Activated T-cell treated with anti-CD3 and anti-CD28 coated beads, Interleukin-2, amount 50 U/mL, for 72 hours (primary cell): ENCODE measurements at regions not wholly inside any gene's neighbourhood (a gene's known extent, or its start where the extent isn't known, plus 50 kb on each side); places are given as distances from the start of the nearest gene placed in this dataset.

Experiments
- ATAC-seq, 2 donors: fragments of 150-1000 bp; cut with Tn5 transposase; replicated peaks in 1 of 2; 2 replicates each; pipeline ENCODE4 v1.10.0; 2021; ENCODE audit warnings: moderate library complexity in 2 of 2, mild to moderate bottlenecking in 1 of 2
- DNase-seq, 2 donors: peaks; one replicate each; pipeline ENCODE4 v3.0.0; 2021 to 2022; ENCODE audit warnings: mixed read lengths in 1 of 2
- H3K27ac Mint-ChIP-seq: one replicate; pipeline ENCODE4 v1.8.0; 2022; ENCODE audit warnings: mild to moderate bottlenecking, moderate library complexity, mixed read lengths
- H3K27me3 Mint-ChIP-seq: one replicate; pipeline ENCODE4 v1.8.0; 2022; ENCODE audit warnings: low read depth, mixed read lengths
- H3K36me3 Mint-ChIP-seq, 2 donors: one replicate each; pipeline ENCODE4 v1.8.0; 2022; ENCODE audit warnings: mixed read lengths in 2 of 2, mild to moderate bottlenecking in 1 of 2; ENCODE audit not compliant: insufficient read depth in 2 of 2
- H3K4me1 Mint-ChIP-seq: one replicate; pipeline ENCODE4 v1.8.0; 2022; ENCODE audit warnings: low read depth, mixed read lengths
- H3K4me3 Mint-ChIP-seq, 2 donors: one replicate each; pipeline ENCODE4 v1.8.0; 2022; ENCODE audit warnings: mild to moderate bottlenecking in 2 of 2, mixed read lengths in 2 of 2, moderate library complexity in 2 of 2
- H3K9me3 Mint-ChIP-seq, 2 donors: one replicate each; pipeline ENCODE4 v1.8.0; 2022; ENCODE audit warnings: mixed read lengths in 2 of 2

DNA sequence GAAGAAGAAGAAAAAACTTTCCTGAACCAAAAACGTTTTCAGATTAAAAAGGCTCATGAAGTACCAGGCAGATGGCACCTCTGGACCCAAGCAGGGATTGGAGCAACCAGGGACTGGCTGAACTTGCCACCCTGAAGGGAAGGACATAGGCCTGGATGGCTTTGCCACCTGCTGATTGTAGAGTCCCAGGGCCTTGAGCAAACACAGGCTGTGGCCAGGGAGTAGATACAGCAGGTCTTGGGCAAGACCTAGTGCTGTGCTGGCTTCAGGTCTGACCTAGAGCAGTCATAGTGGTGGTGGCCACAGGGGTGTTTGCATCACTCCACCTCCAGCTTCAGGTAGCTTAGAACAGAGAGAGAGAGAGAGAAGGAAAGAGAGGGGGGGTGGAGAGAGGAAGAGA is 176.7 kb upstream of the FOXN2 start:
- ATAC-seq: no peak
- no peaks in the 10 kb centered on the region for H3K36me3 Mint-ChIP-seq
- H3K27ac Mint-ChIP-seq: no peak overlapping the region
- no peak overlapping the region for H3K4me3 Mint-ChIP-seq
- no peaks in the 10 kb centered on the region for H3K27me3 Mint-ChIP-seq
- no peaks in the 10 kb centered on the region for H3K4me1 Mint-ChIP-seq
- DNase-seq: no peak
- peaks cover 0 to 4% of the 10 kb centered on the region in 2 donors for H3K9me3 Mint-ChIP-seq

DNA sequence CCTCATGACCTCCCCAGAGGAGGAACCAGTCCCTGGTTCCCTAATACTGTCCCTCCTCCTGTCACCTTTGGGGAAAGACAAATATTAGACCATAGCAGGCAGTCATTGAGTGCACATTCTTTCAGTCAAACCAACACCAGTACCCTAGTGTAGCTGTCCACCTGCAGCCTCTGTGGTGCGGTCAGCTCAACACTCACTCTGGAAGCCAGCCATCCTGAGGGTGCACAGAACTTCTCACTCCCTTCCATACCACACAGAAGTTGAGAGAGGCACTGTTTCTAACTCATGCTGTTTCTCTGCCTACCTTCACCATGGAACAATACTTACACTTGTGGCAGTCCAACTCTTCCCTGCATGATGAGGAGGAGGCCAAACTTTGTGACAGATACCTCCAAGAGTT is 175.6 kb upstream of the FOXN2 start:
- H3K4me3 Mint-ChIP-seq: no peak overlapping the region

DNA sequence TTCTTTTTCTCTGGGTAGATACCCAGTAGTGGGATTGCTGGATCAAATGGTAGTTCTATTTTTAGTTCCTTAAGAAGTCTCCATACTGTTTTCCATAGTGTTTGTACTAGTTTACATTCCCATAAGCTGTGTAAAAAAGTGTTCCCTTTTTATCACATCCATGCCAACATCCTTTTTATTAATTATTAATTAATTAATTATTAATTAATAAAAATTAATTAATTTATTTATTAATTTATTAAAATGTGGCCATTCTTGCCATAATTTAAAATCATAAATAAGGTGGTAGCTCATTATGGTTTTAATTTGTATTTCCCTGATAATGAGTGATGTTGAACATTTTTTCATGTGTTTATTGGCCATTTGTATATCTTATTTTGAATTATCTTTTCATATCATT is 173.9 kb upstream of the FOXN2 start:
- Mint-ChIP-seq H3K9me3 (peaks cover 0 to 4% of the 10 kb centered on the region in 2 donors), H3K4me3 (no peak overlapping the region), H3K27me3 (no peaks in the 10 kb centered on the region), H3K36me3 (no peaks in the 10 kb centered on the region), H3K4me1 (peaks cover 14% of the 10 kb centered on the region), H3K27ac (no peak overlapping the region)
- DNase-seq (no peak), ATAC-seq (no peak)

More for the DNA sequence above, 175.6 kb upstream of the FOXN2 start:
- H3K4me1 Mint-ChIP-seq: no peaks in the 10 kb centered on the region
- H3K36me3 Mint-ChIP-seq: no peaks in the 10 kb centered on the region
- DNase-seq (no peak), ATAC-seq (no peak)
- peaks cover 0 to 4% of the 10 kb centered on the region in 2 donors for H3K9me3 Mint-ChIP-seq
- H3K27ac Mint-ChIP-seq: no peak overlapping the region
- no peaks in the 10 kb centered on the region for H3K27me3 Mint-ChIP-seq

DNA sequence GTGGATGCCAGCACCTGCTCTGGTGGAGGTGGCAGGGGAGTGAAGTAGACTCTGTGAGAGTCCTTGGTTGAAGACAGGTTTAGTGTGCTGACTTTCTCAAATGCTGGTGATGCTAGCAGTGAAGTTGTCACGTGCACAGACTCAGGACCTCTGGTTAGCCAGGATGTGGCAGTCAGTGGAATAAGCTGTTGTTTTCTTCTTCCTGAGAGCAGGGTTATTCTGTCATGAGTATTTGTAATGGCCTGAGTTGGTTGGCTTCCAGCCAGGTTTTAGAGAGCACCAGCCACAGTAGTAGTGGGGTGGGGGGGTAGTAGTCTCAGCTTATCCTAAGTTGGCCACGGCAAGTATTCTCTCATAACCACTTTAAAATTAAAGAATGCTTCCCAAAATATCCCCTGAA is 169.7 kb upstream of the FOXN2 start:
- Mint-ChIP-seq H3K27me3 (no peaks in the 10 kb centered on the region), H3K9me3 (peaks cover 0 to 4% of the 10 kb centered on the region in 2 donors), H3K27ac (no peak overlapping the region), H3K4me3 (peak overlapping the region in 1 of 2 donors; percentile 53), H3K36me3 (no peaks in the 10 kb centered on the region), H3K4me1 (peaks cover 27% of the 10 kb centered on the region)
- peak; percentile 29 to 43 for ATAC-seq
- DNase-seq: no peak

DNA sequence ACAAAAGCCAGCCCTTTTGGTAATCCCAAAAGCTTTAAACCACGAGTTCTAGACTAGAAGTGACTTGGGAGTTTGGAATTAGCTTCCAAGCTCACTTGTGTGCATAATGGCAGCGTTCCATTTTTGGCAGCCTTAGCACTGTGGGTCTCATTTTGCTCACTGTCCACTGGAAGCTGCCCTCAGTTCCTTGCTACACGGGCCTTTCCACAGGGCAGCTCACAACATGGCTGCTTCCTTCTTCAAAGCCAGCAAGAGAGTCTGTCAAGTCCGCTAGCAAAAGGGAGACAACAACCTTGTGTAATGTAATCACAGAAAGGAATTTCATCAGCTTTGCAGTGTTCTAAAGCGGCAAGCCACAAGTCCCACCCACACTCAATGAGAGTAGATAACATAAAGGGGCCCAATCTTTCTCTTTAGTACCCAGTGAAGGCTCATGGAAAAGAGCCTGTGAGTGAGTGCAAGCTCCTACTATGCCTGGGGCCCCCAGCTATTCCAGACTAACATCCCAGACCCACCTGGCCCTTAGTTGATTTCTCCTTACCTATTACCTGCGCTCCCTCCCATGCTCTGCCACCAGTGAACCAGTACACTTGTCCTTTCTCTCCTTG is 168.5 kb upstream of the FOXN2 start:
- Mint-ChIP-seq H3K4me3 (peak overlapping the region; percentile 18 to 35), H3K4me1 (peaks cover 27% of the 10 kb centered on the region), H3K27me3 (no peaks in the 10 kb centered on the region), H3K36me3 (no peaks in the 10 kb centered on the region), H3K9me3 (peaks cover 0 to 4% of the 10 kb centered on the region in 2 donors), H3K27ac (peak overlapping the region; percentile 87)
- DNase-seq (peak; percentile 22 to 26), ATAC-seq (peak; percentile 87 to 94)

DNA sequence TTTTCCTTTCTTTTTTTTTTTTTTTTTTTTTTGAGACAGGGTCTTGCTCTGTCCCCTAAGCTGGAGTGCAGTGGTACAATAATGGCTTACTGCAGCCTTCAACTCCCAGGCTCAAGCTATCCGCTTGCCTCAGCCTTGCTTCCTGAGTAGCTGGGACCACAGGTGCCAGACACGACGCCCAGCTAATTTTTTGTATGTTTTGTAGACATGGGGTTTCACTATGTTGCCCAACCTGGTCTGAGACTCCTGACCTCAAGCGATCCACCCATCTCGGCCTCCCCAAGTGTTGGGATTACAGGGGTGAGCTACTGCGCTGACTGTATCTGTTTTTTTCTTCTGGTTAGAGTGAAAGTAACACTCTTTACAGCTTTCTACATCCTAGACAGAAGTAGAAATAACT is 167.9 kb upstream of the FOXN2 start:
- DNase-seq (no peak), ATAC-seq (peak in 1 of 2 donors; percentile 18)
- Mint-ChIP-seq H3K27ac (peak overlapping the region; percentile 87), H3K36me3 (no peaks in the 10 kb centered on the region), H3K9me3 (peaks cover 0 to under 1% of the 10 kb centered on the region in 2 donors), H3K4me1 (peaks cover 27% of the 10 kb centered on the region), H3K27me3 (no peaks in the 10 kb centered on the region), H3K4me3 (peak overlapping the region; percentile 14 to 31)

DNA sequence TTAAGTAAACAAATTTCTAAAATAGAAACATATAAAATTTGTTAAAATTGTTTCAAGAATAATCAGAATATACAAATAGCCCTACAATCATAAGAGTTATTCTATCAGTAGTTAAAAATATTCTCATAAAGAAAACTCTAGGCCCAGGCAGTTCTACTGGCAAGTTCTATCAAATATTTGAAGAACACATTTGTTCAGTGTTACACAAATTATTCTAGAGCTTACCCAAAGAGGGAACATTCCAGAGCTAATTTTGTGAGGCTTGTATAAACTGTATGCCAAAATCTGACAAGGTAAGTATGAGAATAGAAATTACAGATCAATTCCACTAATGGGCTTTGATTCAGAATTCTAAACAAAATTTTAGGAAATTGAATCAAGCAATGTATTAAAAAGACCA is 166.8 kb upstream of the FOXN2 start:
- no peaks in the 10 kb centered on the region for H3K9me3 Mint-ChIP-seq
- no peak overlapping the region for H3K4me3 Mint-ChIP-seq
- H3K4me1 Mint-ChIP-seq: peaks cover 27% of the 10 kb centered on the region
- H3K36me3 Mint-ChIP-seq: no peaks in the 10 kb centered on the region
- no peak for DNase-seq
- H3K27me3 Mint-ChIP-seq: no peaks in the 10 kb centered on the region
- ATAC-seq: no peak
- H3K27ac Mint-ChIP-seq: no peak overlapping the region

DNA sequence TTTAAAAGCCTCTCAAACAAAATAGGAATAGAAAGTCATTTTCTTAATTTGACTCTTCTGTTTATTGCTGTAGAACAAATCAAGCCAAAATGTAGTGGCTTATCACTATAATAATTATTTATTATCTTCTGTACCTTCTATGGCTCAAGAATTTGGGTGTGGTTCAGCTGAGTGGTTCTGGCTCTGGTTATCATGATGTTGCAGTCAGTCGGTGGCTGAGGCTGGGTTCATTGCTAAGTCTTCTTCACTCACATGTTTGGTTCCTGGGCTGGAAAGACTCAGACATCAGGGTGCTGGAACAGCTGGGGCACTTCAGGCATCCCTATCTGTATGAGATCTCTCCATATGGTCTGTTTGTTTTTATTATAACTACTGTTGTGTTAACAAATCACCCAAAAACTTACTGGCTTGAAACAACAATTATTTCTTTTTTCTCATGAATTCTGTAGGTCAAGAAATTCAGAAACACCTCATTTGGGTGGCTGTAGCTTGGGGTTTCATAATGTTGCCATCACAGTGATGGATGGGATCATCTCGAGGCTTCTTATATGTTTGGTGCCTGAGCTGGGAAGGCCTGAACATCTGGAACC is 165.5 kb upstream of the FOXN2 start:
- no peaks in the 10 kb centered on the region for H3K27me3 Mint-ChIP-seq
- no peak for ATAC-seq

DNA sequence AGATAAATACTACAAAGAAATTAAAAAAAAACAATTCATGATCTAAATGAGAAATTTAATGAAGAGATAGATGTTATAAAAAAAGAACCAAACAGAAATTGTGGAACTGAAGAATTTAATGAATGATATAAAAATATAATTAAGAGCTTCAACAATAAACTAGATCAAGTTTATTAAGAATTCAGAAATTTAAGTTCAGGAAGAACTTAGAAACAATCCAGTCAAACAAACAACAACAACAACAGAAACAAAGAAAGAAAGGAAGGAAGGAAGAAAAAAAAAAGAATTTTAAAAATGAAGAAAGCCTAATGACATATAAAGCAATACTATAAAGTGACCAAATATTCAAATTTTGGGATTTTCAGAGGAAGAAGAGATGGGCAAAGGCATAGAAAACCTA is 157.3 kb upstream of the FOXN2 start:
- ATAC-seq (no peak), DNase-seq (no peak)
- no peaks in the 10 kb centered on the region for H3K4me1 Mint-ChIP-seq
- peaks cover 4 to 13% of the 10 kb centered on the region in 2 donors for H3K9me3 Mint-ChIP-seq
- no peaks in the 10 kb centered on the region for H3K27me3 Mint-ChIP-seq
- H3K36me3 Mint-ChIP-seq: peaks cover 12 to 16% of the 10 kb centered on the region in 2 donors
- no peak overlapping the region for H3K27ac Mint-ChIP-seq
- H3K4me3 Mint-ChIP-seq: no peak overlapping the region

More for the DNA sequence above, 165.5 kb upstream of the FOXN2 start:
- Mint-ChIP-seq H3K36me3 (no peaks in the 10 kb centered on the region), H3K4me1 (peaks cover 27% of the 10 kb centered on the region), H3K9me3 (no peaks in the 10 kb centered on the region), H3K4me3 (no peak overlapping the region), H3K27ac (no peak overlapping the region)
- DNase-seq: no peak

DNA sequence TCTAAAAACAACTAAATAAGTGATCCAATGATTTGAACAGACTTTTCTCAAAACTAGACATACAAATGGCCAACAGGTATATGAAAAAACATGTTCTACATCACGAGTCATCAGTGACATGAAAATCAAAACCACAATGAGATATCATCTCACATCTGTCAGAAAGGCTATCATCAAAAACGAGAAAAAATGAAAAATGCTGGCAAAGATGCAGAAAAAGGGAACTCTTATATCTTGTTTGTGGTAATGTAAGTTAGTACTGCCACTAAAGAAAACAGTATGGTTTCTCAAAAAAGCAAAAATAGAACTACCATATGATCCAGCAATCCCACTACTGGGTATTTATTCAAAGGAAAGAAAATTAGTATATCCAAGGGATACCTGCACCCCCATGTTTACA is 152.9 kb upstream of the FOXN2 start:
- ATAC-seq (no peak), DNase-seq (no peak)
- H3K36me3 Mint-ChIP-seq: peaks cover 9 to 15% of the 10 kb centered on the region in 2 donors
- H3K4me1 Mint-ChIP-seq: no peaks in the 10 kb centered on the region
- no peak overlapping the region for H3K4me3 Mint-ChIP-seq
- no peak overlapping the region for H3K27ac Mint-ChIP-seq
- H3K27me3 Mint-ChIP-seq: no peaks in the 10 kb centered on the region
- peaks cover 4 to 9% of the 10 kb centered on the region in 2 donors for H3K9me3 Mint-ChIP-seq

DNA sequence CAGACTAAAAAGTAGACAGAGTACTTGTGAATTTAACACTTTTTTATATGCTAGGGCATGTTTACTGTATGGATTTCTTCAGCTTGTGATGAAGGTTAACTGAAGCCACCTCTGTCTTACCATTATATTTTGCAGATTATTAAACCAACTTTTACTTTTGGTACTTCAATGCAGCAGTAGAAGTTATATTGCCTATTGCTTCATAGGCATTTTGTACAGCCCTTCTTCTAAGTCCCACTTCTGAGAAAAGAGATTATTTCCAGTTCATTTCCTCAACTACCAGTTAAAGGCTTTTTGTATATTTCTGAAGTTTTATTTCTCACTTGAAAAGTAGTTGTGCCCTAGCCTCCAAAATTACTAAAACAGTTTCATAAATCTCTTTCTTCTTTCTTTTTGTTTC is 151.7 kb upstream of the FOXN2 start:
- DNase-seq (no peak), ATAC-seq (no peak)
- no peak overlapping the region for H3K4me3 Mint-ChIP-seq
- no peaks in the 10 kb centered on the region for H3K4me1 Mint-ChIP-seq
- no peaks in the 10 kb centered on the region for H3K27me3 Mint-ChIP-seq
- peaks cover 7 to 9% of the 10 kb centered on the region in 2 donors for H3K36me3 Mint-ChIP-seq
- peaks cover 4 to 10% of the 10 kb centered on the region in 2 donors for H3K9me3 Mint-ChIP-seq
- no peak overlapping the region for H3K27ac Mint-ChIP-seq

DNA sequence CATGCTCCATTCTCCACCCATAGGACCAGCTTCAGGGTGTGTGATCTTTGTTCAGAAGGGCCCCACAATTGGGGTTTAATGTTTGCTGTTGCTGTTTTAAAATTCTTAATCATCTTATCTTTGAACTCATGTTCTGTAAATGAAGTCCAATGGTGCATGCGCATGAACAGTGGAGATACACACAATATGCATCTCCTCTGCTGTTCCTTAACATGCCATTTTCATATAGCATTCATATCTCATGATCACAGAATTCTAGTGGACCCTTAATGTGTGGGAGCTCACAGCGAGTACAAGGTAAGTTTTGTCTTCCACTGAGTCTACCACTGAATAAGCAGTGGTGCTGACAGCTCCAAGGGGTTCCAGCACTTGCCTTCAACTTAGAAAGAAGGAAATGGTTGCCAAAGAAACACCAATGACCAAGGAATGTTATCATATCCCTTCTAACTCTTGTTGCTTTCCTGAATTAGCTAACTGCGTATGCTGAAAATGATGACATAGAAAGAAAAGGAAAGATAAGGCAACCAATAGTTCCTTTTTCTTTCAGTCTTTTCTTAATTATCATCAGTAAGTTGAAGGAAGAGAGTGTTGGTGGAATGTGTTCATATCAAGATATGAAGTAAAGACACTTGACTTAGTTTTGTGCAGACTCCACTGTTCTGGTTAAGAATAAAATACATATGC is 149.3 kb upstream of the FOXN2 start:
- Mint-ChIP-seq H3K9me3 (peaks cover 3 to 6% of the 10 kb centered on the region in 2 donors), H3K4me3 (no peak overlapping the region), H3K27ac (no peak overlapping the region), H3K27me3 (no peaks in the 10 kb centered on the region), H3K4me1 (no peaks in the 10 kb centered on the region), H3K36me3 (peaks cover 3 to 4% of the 10 kb centered on the region in 2 donors)
- DNase-seq (no peak), ATAC-seq (no peak)

DNA sequence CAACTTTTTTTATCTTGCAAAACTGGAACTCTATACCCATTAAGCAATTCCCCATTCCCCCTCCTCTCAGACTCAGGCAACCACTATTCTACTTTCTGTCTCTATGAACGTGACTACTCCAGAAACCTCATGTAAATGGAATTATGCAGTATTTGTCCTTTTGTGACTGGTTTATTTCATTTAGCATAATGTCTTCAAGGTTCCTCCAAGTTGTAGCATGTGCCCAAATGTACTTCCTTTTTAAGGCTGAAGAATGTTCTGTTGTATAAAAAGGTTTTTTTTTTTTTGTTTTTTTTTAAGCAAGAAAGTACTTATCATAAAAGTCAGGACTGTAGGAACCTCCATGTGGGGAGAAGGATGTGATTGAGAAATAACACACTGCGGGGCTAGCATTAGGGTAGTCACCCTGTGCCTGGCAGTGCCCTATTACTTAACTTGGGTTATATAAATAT is 145.3 kb upstream of the FOXN2 start:
- Mint-ChIP-seq H3K9me3 (peaks cover 3 to 6% of the 10 kb centered on the region in 2 donors), H3K27ac (no peak overlapping the region), H3K4me1 (no peaks in the 10 kb centered on the region), H3K4me3 (no peak overlapping the region), H3K27me3 (no peaks in the 10 kb centered on the region), H3K36me3 (peaks cover 0 to 4% of the 10 kb centered on the region in 2 donors)
- ATAC-seq: no peak
- no peak for DNase-seq
